ENCODE measurements at regions not wholly inside any gene's neighbourhood (a gene's known extent, or its start where the extent isn't known, plus 50 kb on each side); places are given as distances from the start of the nearest gene placed in this dataset.
A peak's percentile ranks its signal among the peaks of the same experiment; 100 is the strongest.
"Not testable (repeated sequence)": the region's sequence is repeated elsewhere in the genome, so short reads cannot be mapped to it uniquely, and the experiment has no call there.

- DNase-seq (ENCODE audit: low spot score) = not testable (repeated sequence)
Observed at GRCh38 chr11:38894201-38894600, 2296.2 kb upstream of the RAG2 start.

GRCh38 chr11:38884145-38884865, 2286.3 kb upstream of the RAG2 start:
- no peak for DNase-seq (ENCODE audit: low spot score)

GRCh38 chr11:38867338-38867737, 2269.3 kb upstream of the RAG2 start:
- DNase-seq (ENCODE audit: low spot score) = no peak

- DNase-seq (ENCODE audit: low spot score) = no peak
Observed at GRCh38 chr11:38865922-38866321, 2267.9 kb upstream of the RAG2 start.

GRCh38 chr11:38842991-38843390, 2245.0 kb upstream of the RAG2 start:
- no peak for DNase-seq (ENCODE audit: low spot score)

- no peak for DNase-seq (ENCODE audit: low spot score)
Observed at GRCh38 chr11:38839071-38839470, 2241.0 kb upstream of the RAG2 start.

- DNase-seq (ENCODE audit: low spot score) = no peak
Observed at GRCh38 chr11:38835966-38836365, 2237.9 kb upstream of the RAG2 start.

- DNase-seq (ENCODE audit: low spot score) = no peak
Observed at GRCh38 chr11:38824573-38824972, 2226.5 kb upstream of the RAG2 start.

GRCh38 chr11:38821786-38822185, 2223.8 kb upstream of the RAG2 start:
- not testable (repeated sequence) for DNase-seq (ENCODE audit: low spot score)

GRCh38 chr11:38819981-38820380, 2221.9 kb upstream of the RAG2 start:
- no peak for DNase-seq (ENCODE audit: low spot score)

GRCh38 chr11:38818720-38819119, 2220.7 kb upstream of the RAG2 start:
- no peak for DNase-seq (ENCODE audit: low spot score)

- no peak for DNase-seq (ENCODE audit: low spot score)
Observed at GRCh38 chr11:38814670-38815069, 2216.6 kb upstream of the RAG2 start.

GRCh38 chr11:38809521-38809920, 2211.5 kb upstream of the RAG2 start:
- no peak for DNase-seq (ENCODE audit: low spot score)

- DNase-seq (ENCODE audit: low spot score) = no peak
Observed at GRCh38 chr11:38796281-38796680, 2198.2 kb upstream of the RAG2 start.

- DNase-seq (ENCODE audit: low spot score) = no peak
Observed at GRCh38 chr11:38795027-38795426, 2197.0 kb upstream of the RAG2 start.

GRCh38 chr11:38791346-38791961, 2193.4 kb upstream of the RAG2 start:
- peak; percentile 1 for DNase-seq (ENCODE audit: low spot score)

GRCh38 chr11:38788561-38788960, 2190.5 kb upstream of the RAG2 start:
- no peak for DNase-seq (ENCODE audit: low spot score)

GRCh38 chr11:38784164-38784563, 2186.1 kb upstream of the RAG2 start:
- DNase-seq (ENCODE audit: low spot score) = no peak

- no peak for DNase-seq (ENCODE audit: low spot score)
Observed at GRCh38 chr11:38766796-38767195, 2168.8 kb upstream of the RAG2 start.

GRCh38 chr11:38759394-38759793, 2161.4 kb upstream of the RAG2 start:
- DNase-seq (ENCODE audit: low spot score) = no peak

GRCh38 chr11:38756537-38756936, 2158.5 kb upstream of the RAG2 start:
- DNase-seq (ENCODE audit: low spot score) = no peak

- no peak for DNase-seq (ENCODE audit: low spot score)
Observed at GRCh38 chr11:38751421-38751820, 2153.4 kb upstream of the RAG2 start.

GRCh38 chr11:38746516-38746915, 2148.5 kb upstream of the RAG2 start:
- DNase-seq (ENCODE audit: low spot score) = not testable (repeated sequence)

GRCh38 chr11:38723361-38723760, 2125.3 kb upstream of the RAG2 start:
- no peak for DNase-seq (ENCODE audit: low spot score)

Data from CD4-positive, alpha-beta T cell treated with Interleukin-2 at 100 ng/mL for 4 hours (primary cell).